ENCODE measurements at regions not wholly inside any gene's neighbourhood (a gene's known extent, or its start where the extent isn't known, plus 50 kb on each side); places are given as distances from the start of the nearest gene placed in this dataset.
"Not testable (repeated sequence)": the region's sequence is repeated elsewhere in the genome, so short reads cannot be mapped to it uniquely, and the experiment has no call there.

- not testable (repeated sequence) for H3K9me3 ChIP-seq (ENCODE audit: control insufficient read depth, insufficient read depth, low read length); H3K27me3 ChIP-seq (ENCODE audit: control insufficient read depth, insufficient read depth, low read length); H3K9ac ChIP-seq (ENCODE audit: low read depth, low read length); H3K4me3 ChIP-seq (ENCODE audit: low read depth, low read length); H3K4me1 ChIP-seq (ENCODE audit: control insufficient read depth, insufficient read depth, low read length); H3K36me3 ChIP-seq (ENCODE audit: control insufficient read depth, insufficient read depth, low read length)
These were observed 76.3 kb downstream of the FAM50B start for GRCh38 chr6:3925223-3926149.

GRCh38 chr6:3926150-3926482 is 76.9 kb downstream of the FAM50B start:
- H3K9ac ChIP-seq (ENCODE audit: low read depth, low read length), result no peak overlapping the region
- no peak overlapping the region for H3K4me3 ChIP-seq (ENCODE audit: low read depth, low read length)
- no peaks in the 10 kb centered on the region for H3K36me3 ChIP-seq (ENCODE audit: control insufficient read depth, insufficient read depth, low read length)
- no peaks in the 10 kb centered on the region for H3K4me1 ChIP-seq (ENCODE audit: control insufficient read depth, insufficient read depth, low read length)
- no peaks in the 10 kb centered on the region for H3K27me3 ChIP-seq (ENCODE audit: control insufficient read depth, insufficient read depth, low read length)
- H3K9me3 ChIP-seq (ENCODE audit: control insufficient read depth, insufficient read depth, low read length), result no peaks in the 10 kb centered on the region

- Histone ChIP-seq H3K27me3 (ENCODE audit: control insufficient read depth, insufficient read depth, low read length) (no peaks in the 10 kb centered on the region), H3K36me3 (ENCODE audit: control insufficient read depth, insufficient read depth, low read length) (no peaks in the 10 kb centered on the region), H3K9me3 (ENCODE audit: control insufficient read depth, insufficient read depth, low read length) (no peaks in the 10 kb centered on the region), H3K9ac (ENCODE audit: low read depth, low read length) (no peak overlapping the region), H3K4me3 (ENCODE audit: low read depth, low read length) (no peak overlapping the region), H3K4me1 (ENCODE audit: control insufficient read depth, insufficient read depth, low read length) (no peaks in the 10 kb centered on the region)
These were observed 78.9 kb downstream of the FAM50B start for GRCh38 chr6:3928111-3928510.

- Histone ChIP-seq H3K36me3 (ENCODE audit: control insufficient read depth, insufficient read depth, low read length) (no peaks in the 10 kb centered on the region), H3K27me3 (ENCODE audit: control insufficient read depth, insufficient read depth, low read length) (no peaks in the 10 kb centered on the region), H3K9ac (ENCODE audit: low read depth, low read length) (no peak overlapping the region), H3K4me1 (ENCODE audit: control insufficient read depth, insufficient read depth, low read length) (no peaks in the 10 kb centered on the region), H3K9me3 (ENCODE audit: control insufficient read depth, insufficient read depth, low read length) (no peaks in the 10 kb centered on the region), H3K4me3 (ENCODE audit: low read depth, low read length) (no peak overlapping the region)
These were observed 80.2 kb downstream of the FAM50B start for GRCh38 chr6:3929281-3929798.

- Histone ChIP-seq H3K27me3 (ENCODE audit: control insufficient read depth, insufficient read depth, low read length) (no peaks in the 10 kb centered on the region), H3K9ac (ENCODE audit: low read depth, low read length) (no peak overlapping the region), H3K9me3 (ENCODE audit: control insufficient read depth, insufficient read depth, low read length) (no peaks in the 10 kb centered on the region), H3K4me1 (ENCODE audit: control insufficient read depth, insufficient read depth, low read length) (no peaks in the 10 kb centered on the region), H3K4me3 (ENCODE audit: low read depth, low read length) (no peak overlapping the region), H3K36me3 (ENCODE audit: control insufficient read depth, insufficient read depth, low read length) (no peaks in the 10 kb centered on the region)
These were observed 88.3 kb downstream of the FAM50B start for GRCh38 chr6:3937438-3937837.

- no peaks in the 10 kb centered on the region for H3K36me3 ChIP-seq (ENCODE audit: control insufficient read depth, insufficient read depth, low read length)
- H3K4me3 ChIP-seq (ENCODE audit: low read depth, low read length), result no peak overlapping the region
- H3K9me3 ChIP-seq (ENCODE audit: control insufficient read depth, insufficient read depth, low read length), result no peaks in the 10 kb centered on the region
- no peaks in the 10 kb centered on the region for H3K4me1 ChIP-seq (ENCODE audit: control insufficient read depth, insufficient read depth, low read length)
- no peak overlapping the region for H3K9ac ChIP-seq (ENCODE audit: low read depth, low read length)
- no peaks in the 10 kb centered on the region for H3K27me3 ChIP-seq (ENCODE audit: control insufficient read depth, insufficient read depth, low read length)
These were observed 89.7 kb downstream of the FAM50B start for GRCh38 chr6:3938715-3939367.

- Histone ChIP-seq H3K9ac (ENCODE audit: low read depth, low read length) (no peak overlapping the region), H3K4me1 (ENCODE audit: control insufficient read depth, insufficient read depth, low read length) (no peaks in the 10 kb centered on the region), H3K4me3 (ENCODE audit: low read depth, low read length) (no peak overlapping the region)
These were observed 90.3 kb downstream of the FAM50B start for GRCh38 chr6:3939368-3939958.

GRCh38 chr6:3939964-3940363 is 90.8 kb downstream of the FAM50B start:
- H3K4me3 ChIP-seq (ENCODE audit: low read depth, low read length), result no peak overlapping the region
- H3K4me1 ChIP-seq (ENCODE audit: control insufficient read depth, insufficient read depth, low read length), result no peaks in the 10 kb centered on the region
- no peaks in the 10 kb centered on the region for H3K9me3 ChIP-seq (ENCODE audit: control insufficient read depth, insufficient read depth, low read length)
- H3K27me3 ChIP-seq (ENCODE audit: control insufficient read depth, insufficient read depth, low read length), result no peaks in the 10 kb centered on the region
- H3K9ac ChIP-seq (ENCODE audit: low read depth, low read length), result no peak overlapping the region
- no peaks in the 10 kb centered on the region for H3K36me3 ChIP-seq (ENCODE audit: control insufficient read depth, insufficient read depth, low read length)

More at GRCh38 chr6:3939368-3939958, 90.3 kb downstream of the FAM50B start:
- H3K9me3 ChIP-seq (ENCODE audit: control insufficient read depth, insufficient read depth, low read length), result no peaks in the 10 kb centered on the region
- H3K27me3 ChIP-seq (ENCODE audit: control insufficient read depth, insufficient read depth, low read length), result no peaks in the 10 kb centered on the region
- H3K36me3 ChIP-seq (ENCODE audit: control insufficient read depth, insufficient read depth, low read length), result no peaks in the 10 kb centered on the region

GRCh38 chr6:3940703-3941102 is 91.5 kb downstream of the FAM50B start:
- Histone ChIP-seq H3K9me3 (ENCODE audit: control insufficient read depth, insufficient read depth, low read length) (no peaks in the 10 kb centered on the region), H3K4me1 (ENCODE audit: control insufficient read depth, insufficient read depth, low read length) (no peaks in the 10 kb centered on the region), H3K4me3 (ENCODE audit: low read depth, low read length) (no peak overlapping the region), H3K9ac (ENCODE audit: low read depth, low read length) (no peak overlapping the region), H3K27me3 (ENCODE audit: control insufficient read depth, insufficient read depth, low read length) (no peaks in the 10 kb centered on the region), H3K36me3 (ENCODE audit: control insufficient read depth, insufficient read depth, low read length) (no peaks in the 10 kb centered on the region)

- no peaks in the 10 kb centered on the region for H3K4me1 ChIP-seq (ENCODE audit: control insufficient read depth, insufficient read depth, low read length)
- no peak overlapping the region for H3K9ac ChIP-seq (ENCODE audit: low read depth, low read length)
- H3K4me3 ChIP-seq (ENCODE audit: low read depth, low read length), result no peak overlapping the region
- H3K36me3 ChIP-seq (ENCODE audit: control insufficient read depth, insufficient read depth, low read length), result no peaks in the 10 kb centered on the region
- no peaks in the 10 kb centered on the region for H3K9me3 ChIP-seq (ENCODE audit: control insufficient read depth, insufficient read depth, low read length)
- no peaks in the 10 kb centered on the region for H3K27me3 ChIP-seq (ENCODE audit: control insufficient read depth, insufficient read depth, low read length)
These were observed 94.2 kb downstream of the FAM50B start for GRCh38 chr6:3943331-3943765.

GRCh38 chr6:3944246-3944645 is 95.1 kb downstream of the FAM50B start:
- Histone ChIP-seq H3K36me3 (ENCODE audit: control insufficient read depth, insufficient read depth, low read length) (no peaks in the 10 kb centered on the region), H3K9me3 (ENCODE audit: control insufficient read depth, insufficient read depth, low read length) (no peaks in the 10 kb centered on the region), H3K9ac (ENCODE audit: low read depth, low read length) (no peak overlapping the region), H3K4me3 (ENCODE audit: low read depth, low read length) (no peak overlapping the region), H3K4me1 (ENCODE audit: control insufficient read depth, insufficient read depth, low read length) (peaks cover 4% of the 10 kb centered on the region), H3K27me3 (ENCODE audit: control insufficient read depth, insufficient read depth, low read length) (no peaks in the 10 kb centered on the region)

Measured in iPS-15b (cell line).